ENCODE measurements at regions not wholly inside any gene's neighbourhood (a gene's known extent, or its start where the extent isn't known, plus 50 kb on each side); places are given as distances from the start of the nearest gene placed in this dataset.

- no peak for DNase-seq
Observed at GRCh38 chr18:44370861-44371260, 309.8 kb upstream of the SETBP1 start.

GRCh38 chr18:44374966-44375365 is 305.7 kb upstream of the SETBP1 start:
- peak; percentile 62 for DNase-seq

GRCh38 chr18:44386401-44386800 is 294.3 kb upstream of the SETBP1 start:
- DNase-seq, result no peak

DNA sequence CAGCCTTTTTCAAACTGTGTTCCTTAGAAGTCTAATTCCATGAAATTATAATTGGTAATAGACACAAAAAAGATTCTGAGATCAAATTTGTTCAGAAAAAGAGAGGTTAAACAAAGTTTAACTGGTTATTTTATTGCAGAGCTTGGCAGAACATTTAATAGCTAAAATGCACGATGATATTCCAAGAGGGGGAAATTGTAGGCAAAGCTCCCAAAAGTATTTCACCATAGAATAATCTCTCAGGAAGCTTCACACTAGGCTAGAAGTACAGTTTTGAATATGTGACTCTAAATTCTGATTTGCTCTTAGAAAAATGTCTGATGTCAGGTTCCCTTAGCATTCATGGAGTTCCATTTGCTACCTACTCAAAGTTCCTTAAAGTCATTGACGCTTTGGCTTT is 292.4 kb upstream of the SETBP1 start:
- DNase-seq, result no peak

DNA sequence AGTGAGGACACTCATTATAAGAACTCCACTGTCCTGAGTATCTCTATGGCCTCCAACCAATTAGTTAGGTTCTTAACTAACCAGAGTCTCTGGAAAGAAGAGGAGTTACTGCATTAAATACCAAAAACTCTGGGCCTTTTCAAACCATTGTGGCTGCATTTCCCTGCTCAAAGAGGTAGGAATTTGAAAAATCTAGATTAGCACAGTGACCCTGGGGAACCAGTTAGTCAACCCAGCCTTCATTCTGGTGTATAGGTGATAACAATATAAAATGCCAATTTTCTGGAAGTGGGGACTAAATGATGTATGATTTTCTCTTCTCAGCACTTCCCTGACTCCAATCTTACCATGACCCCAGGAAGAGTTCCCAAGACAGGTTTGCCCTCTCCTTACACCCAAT is 287.8 kb upstream of the SETBP1 start:
- peak; percentile 55 for DNase-seq

GRCh38 chr18:44393406-44393805 is 287.3 kb upstream of the SETBP1 start:
- DNase-seq, result no peak

DNA sequence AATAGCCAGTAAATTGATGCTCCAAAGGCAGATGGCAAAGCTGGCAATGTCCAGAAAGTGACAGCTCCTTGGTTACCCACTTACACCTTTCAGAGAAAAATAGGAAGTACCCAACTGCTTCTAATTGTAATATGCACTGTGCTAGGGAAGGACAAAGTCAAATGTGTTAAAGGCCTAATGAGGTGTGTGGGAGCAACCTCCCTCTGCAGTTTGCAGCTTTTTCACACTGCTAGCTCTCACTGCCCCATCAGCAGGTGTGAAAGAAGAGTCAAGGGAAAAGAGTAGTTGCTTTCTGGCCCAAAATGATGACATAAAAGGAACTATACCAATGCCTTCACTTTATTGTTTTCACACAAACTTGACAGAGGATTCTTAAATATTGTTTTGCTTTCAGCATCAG is 284.1 kb upstream of the SETBP1 start:
- no peak for DNase-seq

DNA sequence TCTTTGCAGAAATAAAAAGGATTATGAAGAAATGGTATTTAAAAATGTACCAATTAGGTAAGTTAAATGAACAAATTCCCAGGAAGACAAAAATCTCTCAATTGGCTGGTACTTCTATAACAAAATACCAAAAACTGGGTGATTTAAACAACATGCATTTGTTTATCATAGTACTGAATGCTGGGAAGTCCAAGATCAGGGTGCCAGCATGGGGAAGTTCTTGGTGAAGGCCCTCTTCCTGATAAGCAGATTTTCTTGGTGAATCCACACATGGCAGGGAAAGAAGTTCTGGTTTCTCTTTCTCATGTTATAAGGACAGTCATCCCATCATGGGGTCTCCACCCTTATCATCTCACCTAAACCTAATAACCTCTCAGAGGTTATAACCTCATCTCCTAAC is 271.6 kb upstream of the SETBP1 start:
- no peak for DNase-seq

GRCh38 chr18:44409515-44409914 is 271.2 kb upstream of the SETBP1 start:
- no peak for DNase-seq

DNA sequence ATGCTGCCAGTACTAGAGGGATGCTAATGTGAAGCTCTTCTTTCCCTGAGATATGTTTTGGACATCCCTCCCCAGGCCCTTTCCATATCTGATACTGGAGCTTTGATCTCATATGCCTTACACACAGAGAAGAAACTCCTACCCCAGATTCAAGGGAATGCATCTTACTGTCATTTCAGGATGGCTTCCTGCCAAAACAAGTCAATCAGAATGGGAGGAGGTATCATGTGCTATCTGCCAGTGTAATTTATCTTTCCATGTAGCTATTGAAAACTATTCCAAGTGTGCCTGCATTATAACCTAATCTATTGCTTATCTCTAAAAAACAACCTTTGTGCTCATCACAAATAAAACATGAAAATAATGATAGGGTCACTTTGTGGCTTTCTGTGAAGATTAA is 269.9 kb upstream of the SETBP1 start:
- no peak for DNase-seq

- no peak for DNase-seq
Observed at GRCh38 chr18:44411262-44411905, 269.3 kb upstream of the SETBP1 start.

GRCh38 chr18:44411976-44412375 is 268.7 kb upstream of the SETBP1 start:
- DNase-seq, result no peak

DNA sequence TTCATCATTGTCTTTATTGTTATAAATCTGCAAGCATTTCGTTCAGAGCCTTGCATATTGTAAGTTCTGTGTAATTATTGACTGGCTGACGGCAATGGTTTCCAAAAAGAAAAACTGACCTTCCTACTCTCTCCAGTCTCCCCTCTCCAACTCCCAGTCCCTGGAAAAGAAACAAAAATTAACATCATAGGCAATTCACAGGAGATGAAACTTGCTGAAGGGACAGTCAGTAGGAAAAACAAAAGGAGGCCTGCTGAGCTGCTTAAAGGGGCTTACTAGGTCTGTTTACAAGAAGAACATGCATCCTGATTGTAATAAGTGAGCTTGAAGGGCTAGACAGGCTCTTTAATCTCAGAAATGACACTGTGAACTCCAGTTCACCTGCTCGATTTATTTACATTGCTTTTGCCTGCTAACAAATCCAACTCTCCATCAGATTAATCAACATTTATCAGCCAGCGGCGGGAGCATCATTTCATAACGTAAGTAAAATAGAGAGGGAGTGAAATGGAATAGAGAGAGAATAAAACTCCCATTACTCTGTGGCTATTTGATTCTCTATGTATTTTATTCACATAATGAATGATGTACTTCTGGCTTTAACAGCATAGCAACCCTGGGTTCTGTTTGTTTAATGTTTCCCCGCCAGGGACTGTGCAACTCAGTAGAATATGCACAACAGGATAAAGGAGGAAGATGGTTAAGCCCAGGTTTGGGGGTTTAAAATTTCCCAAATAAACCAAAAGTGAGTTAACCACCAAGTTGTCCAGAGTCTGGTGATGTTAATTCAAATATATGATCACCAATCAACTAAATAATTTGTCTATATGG is 256.7 kb upstream of the SETBP1 start:
- DNase-seq, result no peak

- no peak for DNase-seq
Observed at GRCh38 chr18:44424645-44425035, 256.0 kb upstream of the SETBP1 start.

DNA sequence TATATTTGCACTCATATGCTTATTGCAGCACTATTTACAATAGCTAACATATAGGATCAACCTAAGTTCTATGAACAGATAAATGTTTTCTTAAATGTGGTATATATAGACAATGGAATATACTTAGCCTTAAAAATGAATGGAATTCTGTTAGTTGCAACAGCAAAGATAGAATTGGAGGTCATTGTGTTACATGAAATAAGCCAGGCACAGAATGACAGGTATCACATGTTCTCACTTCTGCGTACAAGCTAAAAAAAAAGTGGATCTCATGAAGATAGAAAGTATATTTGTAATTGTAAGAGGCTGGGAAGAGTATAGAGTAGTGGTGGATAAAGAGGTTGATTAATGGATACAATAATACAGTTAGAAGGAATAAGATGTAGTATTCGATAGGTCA is 255.5 kb upstream of the SETBP1 start:
- no peak for DNase-seq

DNA sequence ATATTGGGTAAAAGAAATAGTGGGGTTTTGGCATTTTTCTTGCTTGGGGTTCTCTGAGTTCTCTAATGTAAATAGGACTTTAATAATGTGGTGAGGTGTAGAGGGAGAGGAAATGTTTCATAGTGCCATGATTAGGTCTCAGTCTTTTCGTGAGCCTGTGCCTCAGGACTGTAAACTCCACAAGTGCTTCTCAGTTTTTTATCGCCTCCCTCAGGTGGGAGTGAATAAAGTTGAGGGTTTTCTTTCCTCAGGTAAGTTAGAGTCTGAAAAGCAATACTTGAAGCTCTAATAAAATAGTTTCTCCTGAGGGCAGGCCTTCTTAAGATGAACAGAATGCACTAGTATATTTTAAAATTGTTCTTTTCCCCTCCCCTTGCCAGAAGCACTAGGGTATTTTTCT is 243.1 kb upstream of the SETBP1 start:
- DNase-seq, result no peak

- DNase-seq, result peak; percentile 28
Observed at GRCh38 chr18:44450226-44450625, 230.5 kb upstream of the SETBP1 start.

GRCh38 chr18:44452346-44452745 is 228.3 kb upstream of the SETBP1 start:
- DNase-seq, result no peak

DNA sequence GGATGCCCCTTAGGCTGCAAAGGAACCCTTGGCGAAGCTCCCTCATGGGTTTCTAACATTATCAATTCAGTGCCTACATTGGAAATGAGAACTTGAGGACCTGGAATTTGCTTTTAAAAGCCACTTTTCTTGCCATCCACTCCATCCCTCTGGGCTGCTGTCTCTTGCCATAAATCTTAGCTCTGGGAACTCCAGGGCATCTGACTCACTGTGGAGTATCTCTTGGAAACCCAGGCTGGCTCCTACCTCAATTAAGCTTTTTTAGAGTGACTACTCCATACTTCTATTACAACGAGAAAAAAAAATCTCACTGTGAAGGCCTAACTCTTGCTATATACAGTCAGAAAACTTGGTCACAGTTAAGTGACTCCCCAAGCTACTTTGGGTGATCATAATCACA is 227.2 kb upstream of the SETBP1 start:
- peak; percentile 77 for DNase-seq

DNA sequence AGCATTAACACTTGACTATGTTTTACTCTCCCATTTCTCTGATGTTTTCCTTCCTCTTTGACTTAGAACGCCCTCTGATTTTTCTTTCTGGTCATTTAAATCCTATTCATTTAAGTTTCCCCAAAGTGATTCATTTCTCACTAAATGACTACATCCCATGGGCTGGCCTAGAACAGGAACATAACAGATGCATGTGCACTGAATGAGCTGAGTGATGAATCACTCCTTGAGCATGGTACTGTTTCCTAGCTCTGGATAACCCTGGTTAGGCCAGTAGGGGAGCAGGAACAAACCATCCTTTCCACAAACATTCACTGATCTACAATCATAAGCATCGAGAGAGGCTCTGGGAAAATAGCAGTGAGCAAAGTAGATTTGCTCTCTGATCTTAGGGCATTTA is 221.9 kb upstream of the SETBP1 start:
- peak; percentile 70 for DNase-seq

- no peak for DNase-seq
Observed at GRCh38 chr18:44464398-44465180, 216.1 kb upstream of the SETBP1 start.

DNA sequence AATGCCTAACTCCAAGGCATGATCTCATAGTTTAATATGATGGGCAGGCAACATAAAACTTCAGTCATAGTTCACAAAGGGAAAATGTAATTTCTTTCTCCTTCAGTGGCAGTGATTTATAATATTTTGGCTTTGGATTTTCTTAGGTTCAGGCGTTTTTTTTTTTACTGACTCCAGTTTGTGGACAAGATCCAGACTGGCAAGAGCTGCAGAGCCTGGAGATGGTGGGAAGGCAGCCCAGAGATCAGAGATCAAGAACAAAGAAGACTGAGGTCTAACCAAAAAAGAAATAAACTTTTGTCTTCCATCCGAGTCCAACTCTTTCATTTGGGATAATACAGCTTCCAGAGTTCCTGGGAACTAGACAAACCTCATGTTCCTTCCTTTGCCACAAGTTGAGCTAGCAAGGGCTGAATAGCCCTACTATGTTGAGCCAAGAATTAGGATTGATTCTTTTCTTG is 215.3 kb upstream of the SETBP1 start:
- no peak for DNase-seq

GRCh38 chr18:44466997-44467396 is 213.7 kb upstream of the SETBP1 start:
- no peak for DNase-seq

- DNase-seq, result no peak
Observed at GRCh38 chr18:44467718-44468117, 213.0 kb upstream of the SETBP1 start.

Data from islet precursor cell (in vitro differentiated cells).